SU-DHL-6 (cell line): ENCODE measurements at regions not wholly inside any gene's neighbourhood (a gene's known extent, or its start where the extent isn't known, plus 50 kb on each side); places are given as distances from the start of the nearest gene placed in this dataset.

ENCODE experiments used
- H2AFZ ChIP-seq: fragments of 200-600 bp; sonication (generic); 2 replicates; pipeline ENCODE4 v1.6.1; 2014; ENCODE audit warnings: low read depth, mild to moderate bottlenecking, moderate library complexity, mixed read lengths, antibody characterized with exemption, low read length; ENCODE audit not compliant: severe bottlenecking
- H3F3A ChIP-seq: fragments of 200-600 bp; shearing (Covaris generic); 2 replicates; pipeline ENCODE4 v1.6.0; 2016; ENCODE audit warnings: antibody characterized with exemption, mild to moderate bottlenecking; ENCODE audit not compliant: insufficient read depth
- H3K27ac ChIP-seq: fragments of 200-600 bp; sonication (generic); 2 replicates; pipeline ENCODE4 v1.5.1; 2016; ENCODE audit warnings: low read depth, mild to moderate bottlenecking, low read length, moderate library complexity, mixed read lengths
- H3K27me3 ChIP-seq: fragments of 200-600 bp; sonication (generic), shearing (Covaris generic); 2 replicates; pipeline ENCODE4 v1.6.0; 2014; ENCODE audit warnings: mild to moderate bottlenecking, low read length
- H3K36me3 ChIP-seq: fragments of 200-600 bp; sonication (generic); 2 replicates; pipeline ENCODE4 v1.6.1; 2014; ENCODE audit warnings: mild to moderate bottlenecking, low read length, mixed read lengths
- H3K4me2 ChIP-seq: fragments of 300-600, 200-600 bp; shearing (Covaris generic), sonication (generic); 2 replicates; pipeline ENCODE4 v1.6.0; 2014; ENCODE audit warnings: low read length, low read depth, mild to moderate bottlenecking; ENCODE audit not compliant: poor library complexity, severe bottlenecking
- H3K4me3 ChIP-seq: fragments of 200-600 bp; sonication (generic); 2 replicates; pipeline ENCODE4 v1.5.1; 2014; ENCODE audit warnings: antibody characterized with exemption, low read length, mild to moderate bottlenecking, mixed read lengths; ENCODE audit not compliant: insufficient read depth, poor library complexity, severe bottlenecking
- H3K79me2 ChIP-seq: fragments of 200-600 bp; sonication (generic); 2 replicates; pipeline ENCODE4 v1.6.1; 2014; ENCODE audit warnings: mild to moderate bottlenecking, low read length, moderate library complexity; ENCODE audit not compliant: insufficient read depth
- H3K9ac ChIP-seq: fragments of 200-600 bp; sonication (generic); 2 replicates; pipeline ENCODE4 v1.7.0; 2014; ENCODE audit warnings: mild to moderate bottlenecking, low read length
- H3K9me2 ChIP-seq: fragments of 200-600 bp; sonication (generic); replicated peaks from 2 replicates; pipeline ENCODE4 v1.6.1; 2014; ENCODE audit warnings: low read length; ENCODE audit not compliant: insufficient read depth
- H3K9me3 ChIP-seq: fragments of 200-600 bp; sonication (generic); 2 replicates; pipeline ENCODE4 v1.6.1; 2014; ENCODE audit warnings: low read length, mixed read lengths; ENCODE audit not compliant: insufficient read depth
- H4K20me1 ChIP-seq: fragments of 200-600 bp; sonication (generic); 2 replicates; pipeline ENCODE4 v1.6.1; 2014; ENCODE audit warnings: low read depth, mild to moderate bottlenecking, antibody characterized with exemption, low read length, moderate library complexity, mixed read lengths
- CTCF ChIP-seq: fragments of 200-600 bp; sonication (generic); IDR thresholded peaks from one replicate; pipeline ENCODE4 v1.5.1; 2017; ENCODE audit warnings: antibody characterized with exemption, mild to moderate bottlenecking, low read length, moderate library complexity; ENCODE audit not compliant: insufficient read depth, poor library complexity, severe bottlenecking
- EZH2phosphoT487 ChIP-seq: fragments of 200-600 bp; sonication (generic), shearing (Covaris generic); conservative IDR thresholded peaks from 2 replicates; pipeline ENCODE4 v1.6.1; 2018; ENCODE audit warnings: mild to moderate bottlenecking, antibody characterized with exemption, low read length, moderate library complexity, mixed read lengths

GRCh38 chr11:109762546-109762945, 330.6 kb upstream of the ZC3H12C start:
- no peak overlapping the region for H3K4me2 ChIP-seq
- no peaks in the 10 kb centered on the region for H3K36me3 ChIP-seq
- H2AFZ ChIP-seq = no peak overlapping the region
- H3K27me3 ChIP-seq = no peaks in the 10 kb centered on the region
- no peaks in the 10 kb centered on the region for H3K9me3 ChIP-seq
- no peak overlapping the region for H3K9ac ChIP-seq
- no peaks in the 10 kb centered on the region for H3K9me2 ChIP-seq
- TF ChIP-seq CTCF (no peak), EZH2phosphoT487 (no peak)
- no peaks in the 10 kb centered on the region for H3F3A ChIP-seq
- H3K4me3 ChIP-seq = no peak overlapping the region
- no peaks in the 10 kb centered on the region for H4K20me1 ChIP-seq
- no peaks in the 10 kb centered on the region for H3K79me2 ChIP-seq
- H3K27ac ChIP-seq = no peak overlapping the region

GRCh38 chr11:109765709-109766311, 327.4 kb upstream of the ZC3H12C start:
- no peak overlapping the region for H2AFZ ChIP-seq

GRCh38 chr11:109769858-109770257, 323.3 kb upstream of the ZC3H12C start:
- no peaks in the 10 kb centered on the region for H4K20me1 ChIP-seq
- H3K27me3 ChIP-seq = 0 out of 2 replicates have a peak, but pooled peaks cover 3% of the 10 kb centered on the region
- H3K4me2 ChIP-seq = no peak overlapping the region
- H3K9ac ChIP-seq = no peak overlapping the region
- H3K9me2 ChIP-seq = no peaks in the 10 kb centered on the region
- H3K36me3 ChIP-seq = no peaks in the 10 kb centered on the region
- TF ChIP-seq CTCF = no peak
- no peak for TF ChIP-seq EZH2phosphoT487
- no peaks in the 10 kb centered on the region for H3F3A ChIP-seq
- H3K9me3 ChIP-seq = no peaks in the 10 kb centered on the region
- no peak overlapping the region for H2AFZ ChIP-seq
- H3K27ac ChIP-seq = no peak overlapping the region
- H3K79me2 ChIP-seq = no peaks in the 10 kb centered on the region
- H3K4me3 ChIP-seq = no peak overlapping the region

More at GRCh38 chr11:109765709-109766311, 327.4 kb upstream of the ZC3H12C start:
- TF ChIP-seq EZH2phosphoT487 (no peak), CTCF (no peak)
- Histone ChIP-seq H3K36me3 (no peaks in the 10 kb centered on the region), H3K27me3 (no peaks in the 10 kb centered on the region), H3K9me3 (no peaks in the 10 kb centered on the region), H3K9me2 (no peaks in the 10 kb centered on the region), H4K20me1 (no peaks in the 10 kb centered on the region), H3K79me2 (no peaks in the 10 kb centered on the region), H3K27ac (no peak overlapping the region), H3K4me3 (no peak overlapping the region), H3F3A (no peaks in the 10 kb centered on the region), H3K4me2 (no peak overlapping the region), H3K9ac (no peak overlapping the region)
